Sigmoid colon (tissue), 6 donors: ENCODE measurements at regions not wholly inside any gene's neighbourhood (a gene's known extent, or its start where the extent isn't known, plus 50 kb on each side); places are given as distances from the start of the nearest gene placed in this dataset.

Experiments
- DNase-seq: peaks from one replicate; pipeline ENCODE4 v3.0.0-alpha.2; 2019
- H3K27ac ChIP-seq, 4 donors: fragments of 200-600 bp; sonication (generic); one replicate each; pipeline ENCODE4 v1.5.1; 2016 to 2019; ENCODE audit warnings: mild to moderate bottlenecking in 1 of 4
- H3K27me3 ChIP-seq, 3 donors: fragments of 200-600 bp; sonication (generic); one replicate each; pipeline ENCODE4 v1.5.1; 2019; ENCODE audit warnings: mild to moderate bottlenecking in 1 of 3
- H3K36me3 ChIP-seq, 4 donors: fragments of 200-600 bp; sonication (generic); one replicate each; pipeline ENCODE4 v1.5.1; 2016 to 2019
- H3K4me1 ChIP-seq, 4 donors: fragments of 200-600 bp; sonication (generic); one replicate each; pipeline ENCODE4 v1.5.1; 2017 to 2019
- H3K4me3 ChIP-seq, 4 donors: fragments of 200-600 bp; sonication (generic); one replicate each; pipeline ENCODE4 v1.5.1; 2017 to 2019; ENCODE audit warnings: mild to moderate bottlenecking in 2 of 4, moderate library complexity in 1 of 4
- H3K9me3 ChIP-seq, 4 donors: fragments of 200-600 bp in 3 of 4; sonication (generic) in 3 of 4; one replicate each; pipeline versions ENCODE4 v1.5.1 to v1.6.1; 2013 to 2019
- EP300 ChIP-seq, 4 donors: sonication (generic); formaldehyde crosslinking; IDR thresholded peaks; one replicate each; pipeline ENCODE4 v1.6.1; 2017; ENCODE audit warnings: antibody characterized with exemption in 4 of 4
- POLR2A ChIP-seq, 2 donors: fragments of 450-650 bp; IDR thresholded peaks; one replicate each; pipeline ENCODE4 v1.6.1; 2016; ENCODE audit warnings: antibody characterized with exemption in 2 of 2, mild to moderate bottlenecking in 2 of 2, moderate library complexity in 2 of 2
- POLR2AphosphoS5 ChIP-seq, 4 donors: sonication (generic); formaldehyde crosslinking; IDR thresholded peaks; one replicate each; pipeline ENCODE4 v1.6.1; 2017; ENCODE audit warnings: antibody characterized with exemption in 4 of 4
- WGBS, 2 donors: extraction: QIAGEN DNeasy Blood & Tissue Kit; methylation state at CpG; one replicate each; pipeline ENCODE4 v1.1.7; 2013; 5-methylcytosine and 5-hydroxymethylcytosine counted together
- intact Hi-C: fragments of 100-400 bp; cut with DNase I; formaldehyde crosslinking; loops from one replicate; pipeline ENCODE4 v1.15.1; 2023
- TF ChIP-seq, protein P1 (sequence below), 4 experiments: fragments of 450-650 bp in 3 of 4; fragments of 200-600 bp in 1 of 4; IDR thresholded peaks; one replicate each; pipeline ENCODE4 v1.5.1; 2016 to 2019; ENCODE audit warnings: antibody characterized with exemption in 4 of 4, mild to moderate bottlenecking in 3 of 4, moderate library complexity in 2 of 4
- donor health status: healthy with polysubstance abuse.
- donor health status: healthy.

DNA sequence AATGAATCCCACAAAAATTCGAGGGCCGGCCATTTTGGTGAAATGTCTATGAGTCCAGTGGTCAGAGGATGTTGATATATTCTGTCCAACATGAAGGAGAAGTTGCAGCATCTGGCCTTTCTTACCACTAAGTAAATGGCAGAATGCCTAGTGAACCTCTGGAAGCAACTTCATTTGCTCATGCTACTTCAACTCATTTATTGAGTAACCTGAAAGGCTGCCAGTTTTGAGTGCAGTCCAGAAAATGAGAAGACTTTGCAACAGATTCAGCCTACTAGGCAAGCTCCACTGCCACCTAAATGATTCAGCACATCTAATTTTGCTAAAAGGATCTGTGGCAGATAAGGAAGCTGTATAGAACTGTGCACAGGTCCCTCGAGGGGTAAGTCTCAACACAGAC lies 265.0 kb downstream of the OPA1 start:
- Histone ChIP-seq H3K4me1 (peaks cover 0 to 30% (median 18%) of the 10 kb centered on the region in 4 donors), H3K4me3 (no peak overlapping the region), H3K36me3 (no peaks in the 10 kb centered on the region), H3K27me3 (no peaks in the 10 kb centered on the region), H3K27ac (peak overlapping the region in 2 of 4 donors; percentile 23 to 39), H3K9me3 (no peaks in the 10 kb centered on the region)
- DNase-seq = peak; percentile 71
- intact Hi-C loops = no loop called here
- TF ChIP-seq, protein P1, sequence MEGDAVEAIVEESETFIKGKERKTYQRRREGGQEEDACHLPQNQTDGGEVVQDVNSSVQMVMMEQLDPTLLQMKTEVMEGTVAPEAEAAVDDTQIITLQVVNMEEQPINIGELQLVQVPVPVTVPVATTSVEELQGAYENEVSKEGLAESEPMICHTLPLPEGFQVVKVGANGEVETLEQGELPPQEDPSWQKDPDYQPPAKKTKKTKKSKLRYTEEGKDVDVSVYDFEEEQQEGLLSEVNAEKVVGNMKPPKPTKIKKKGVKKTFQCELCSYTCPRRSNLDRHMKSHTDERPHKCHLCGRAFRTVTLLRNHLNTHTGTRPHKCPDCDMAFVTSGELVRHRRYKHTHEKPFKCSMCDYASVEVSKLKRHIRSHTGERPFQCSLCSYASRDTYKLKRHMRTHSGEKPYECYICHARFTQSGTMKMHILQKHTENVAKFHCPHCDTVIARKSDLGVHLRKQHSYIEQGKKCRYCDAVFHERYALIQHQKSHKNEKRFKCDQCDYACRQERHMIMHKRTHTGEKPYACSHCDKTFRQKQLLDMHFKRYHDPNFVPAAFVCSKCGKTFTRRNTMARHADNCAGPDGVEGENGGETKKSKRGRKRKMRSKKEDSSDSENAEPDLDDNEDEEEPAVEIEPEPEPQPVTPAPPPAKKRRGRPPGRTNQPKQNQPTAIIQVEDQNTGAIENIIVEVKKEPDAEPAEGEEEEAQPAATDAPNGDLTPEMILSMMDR (IDR thresholded peaks at IDR 0.05) = no peak
- TF ChIP-seq POLR2AphosphoS5 (IDR thresholded peaks at IDR 0.05) = peak in 1 of 4 donors; percentile 23
- WGBS, 2 donors = 72 to 80% methylated on average over 3 of the region's 3 CpGs

DNA sequence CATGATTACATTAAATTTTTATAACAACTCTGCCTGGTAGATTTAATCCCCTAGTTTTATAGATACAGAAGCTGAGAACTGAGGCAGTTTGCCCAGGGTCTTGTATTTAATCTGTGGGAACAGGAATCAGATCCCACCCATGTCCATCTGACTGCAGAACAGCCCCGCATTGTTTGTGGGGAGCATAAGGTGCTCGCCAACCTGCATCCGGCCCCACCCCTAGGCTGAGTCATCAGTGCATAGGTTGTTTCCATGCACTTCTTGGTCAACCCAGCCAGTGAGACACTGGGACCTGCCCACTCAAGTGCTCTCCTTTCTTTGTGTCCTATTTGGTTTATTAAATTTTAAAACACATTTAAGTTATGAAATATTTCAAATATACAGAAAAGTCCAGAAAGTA lies 266.2 kb downstream of the OPA1 start:
- TF ChIP-seq, protein P1 (IDR thresholded peaks at IDR 0.05) = no peak
- no peak for TF ChIP-seq POLR2A (IDR thresholded peaks at IDR 0.05)
- TF ChIP-seq EP300 (IDR thresholded peaks at IDR 0.05) = no peak
- no peak for TF ChIP-seq POLR2AphosphoS5 (IDR thresholded peaks at IDR 0.05)
- intact Hi-C loops = no loop called here
- H3K9me3 ChIP-seq = no peaks in the 10 kb centered on the region

DNA sequence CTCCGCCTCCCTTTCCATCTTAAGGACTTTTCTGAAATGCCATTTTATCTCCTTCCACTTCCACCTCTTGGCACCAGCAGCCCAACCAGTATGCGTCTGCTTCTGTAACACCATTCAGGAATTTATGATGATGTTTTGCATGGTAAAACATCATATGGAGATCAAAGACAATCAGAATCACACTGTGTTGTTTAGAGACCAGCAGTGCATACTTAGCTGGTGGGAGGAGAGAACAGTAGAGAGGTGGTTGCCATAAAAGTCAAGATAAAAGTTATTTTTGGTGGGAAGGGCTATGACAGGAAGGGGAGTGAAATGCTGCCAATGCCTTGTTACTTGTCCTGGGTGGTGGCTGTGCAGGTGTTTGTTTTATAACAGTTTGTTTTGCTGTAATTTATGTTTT lies 268.0 kb downstream of the OPA1 start:
- no peak overlapping the region for H3K4me3 ChIP-seq
- H3K27ac ChIP-seq = no peak overlapping the region
- DNase-seq = no peak
- no peaks in the 10 kb centered on the region for H3K9me3 ChIP-seq
- intact Hi-C loops = no loop called here
- no peaks in the 10 kb centered on the region for H3K36me3 ChIP-seq
- 54 to 81% methylated on average over 2 of the region's 2 CpGs for WGBS, 2 donors
- TF ChIP-seq POLR2A (IDR thresholded peaks at IDR 0.05) (no peak), POLR2AphosphoS5 (IDR thresholded peaks at IDR 0.05) (no peak), EP300 (IDR thresholded peaks at IDR 0.05) (no peak)
- TF ChIP-seq, protein P1 (IDR thresholded peaks at IDR 0.05) = no peak
- H3K27me3 ChIP-seq = no peaks in the 10 kb centered on the region
- H3K4me1 ChIP-seq = peaks cover 0 to 58% (median 44%) of the 10 kb centered on the region in 4 donors

More for the DNA sequence above, 266.2 kb downstream of the OPA1 start:
- 47 to 87% methylated on average over 3 of the region's 3 CpGs for WGBS, 2 donors
- DNase-seq = no peak
- H3K4me1 ChIP-seq = peaks cover 0 to 42% (median 30%) of the 10 kb centered on the region in 4 donors
- H3K4me3 ChIP-seq = no peak overlapping the region
- H3K36me3 ChIP-seq = no peaks in the 10 kb centered on the region
- no peaks in the 10 kb centered on the region for H3K27me3 ChIP-seq
- no peak overlapping the region for H3K27ac ChIP-seq

DNA sequence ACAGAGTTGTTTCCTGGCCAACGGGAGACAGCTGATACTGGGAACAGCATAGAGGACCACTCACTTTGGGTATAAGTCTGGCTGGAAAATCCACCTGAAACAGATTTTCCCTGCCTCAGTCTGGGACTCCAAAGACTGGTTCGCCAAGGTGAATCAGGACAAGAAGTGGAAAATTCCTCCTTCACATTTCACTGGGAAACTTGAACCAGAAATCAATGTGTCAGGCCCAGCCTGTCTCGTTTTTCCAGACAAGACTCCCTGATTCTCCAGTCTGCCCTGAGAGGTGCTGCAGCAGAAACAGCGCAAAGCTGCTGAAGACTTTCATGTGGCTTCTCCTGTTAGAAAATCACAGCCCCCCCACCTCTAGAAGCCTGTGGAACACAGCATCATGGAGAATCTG lies 269.8 kb downstream of the OPA1 start:
- 87 to 89% methylated on average over 4 of the region's 4 CpGs for WGBS, 2 donors
- H3K27ac ChIP-seq = peak overlapping the region in 3 of 4 donors; percentile 60 to 68 (median 63)
- intact Hi-C loops = no loop called here

More for the DNA sequence above, 269.8 kb downstream of the OPA1 start:
- Histone ChIP-seq H3K4me1 (peaks cover 0 to 69% (median 52%) of the 10 kb centered on the region in 4 donors), H3K27me3 (no peaks in the 10 kb centered on the region), H3K9me3 (no peaks in the 10 kb centered on the region), H3K36me3 (no peaks in the 10 kb centered on the region), H3K4me3 (no peak overlapping the region)
- DNase-seq = no peak
- TF ChIP-seq EP300 (IDR thresholded peaks at IDR 0.05) (no peak), POLR2AphosphoS5 (IDR thresholded peaks at IDR 0.05) (no peak), POLR2A (IDR thresholded peaks at IDR 0.05) (no peak)
- TF ChIP-seq, protein P1 (IDR thresholded peaks at IDR 0.05) = no peak
